PFSK-1 (cell line): ENCODE measurements at regions not wholly inside any gene's neighbourhood (a gene's known extent, or its start where the extent isn't known, plus 50 kb on each side); places are given as distances from the start of the nearest gene placed in this dataset.

Experiments used
- FOXP2 ChIP-seq: optimal IDR thresholded peaks from 2 replicates; pipeline ENCODE3; 2011; ENCODE audit warnings: borderline replicate concordance, control low read depth, inconsistent platforms; ENCODE audit not compliant: insufficient read depth; ENCODE audit errors: extremely low read length, extremely low read depth
- POLR2AphosphoS5 ChIP-seq: IDR thresholded peaks from 2 replicates; pipeline ENCODE4 v1.6.1; 2012; ENCODE audit warnings: low read depth, mild to moderate bottlenecking, control low read depth, low read length, moderate library complexity
- SIN3A ChIP-seq: IDR thresholded peaks from 2 replicates; pipeline ENCODE4 v1.6.1; 2012; ENCODE audit warnings: mild to moderate bottlenecking, low read length, moderate library complexity, borderline replicate concordance; ENCODE audit not compliant: insufficient read depth
- TAF1 ChIP-seq: IDR thresholded peaks from 2 replicates; pipeline ENCODE4 v1.6.1; 2012; ENCODE audit warnings: low read length, control low read depth, borderline replicate concordance; ENCODE audit not compliant: insufficient read depth
- TF ChIP-seq, protein P1 (sequence below), 2 experiments: IDR thresholded peaks; 2 replicates each; pipeline versions ENCODE4 v1.6.1 to v1.8.0; 2011 to 2012; ENCODE audit warnings: low read depth in 2 of 2, low read length in 2 of 2, control low read depth in 1 of 2, inconsistent platforms in 1 of 2, mild to moderate bottlenecking in 1 of 2, moderate library complexity in 1 of 2; ENCODE audit not compliant: insufficient read depth in 1 of 2

DNA sequence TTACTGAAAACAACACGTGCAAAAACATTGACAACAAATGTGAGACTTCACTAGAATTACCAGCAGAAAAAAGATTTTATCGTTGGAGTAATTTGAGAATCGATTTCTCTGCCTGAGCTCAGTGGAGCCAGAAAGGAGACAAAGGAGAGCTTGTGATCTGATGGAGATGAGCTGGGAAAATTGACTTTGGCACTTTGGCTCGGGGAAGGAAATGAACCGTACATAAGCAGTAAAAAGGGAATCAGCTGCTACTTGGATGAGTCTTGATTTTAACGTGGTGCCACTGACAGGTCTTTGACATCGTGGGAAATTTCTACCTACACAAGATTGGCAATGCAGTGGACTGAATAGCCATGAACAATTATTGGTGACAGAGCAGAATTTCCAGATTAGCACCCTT lies 244.7 kb upstream of the RPS23 start:
- TF ChIP-seq, protein P1, sequence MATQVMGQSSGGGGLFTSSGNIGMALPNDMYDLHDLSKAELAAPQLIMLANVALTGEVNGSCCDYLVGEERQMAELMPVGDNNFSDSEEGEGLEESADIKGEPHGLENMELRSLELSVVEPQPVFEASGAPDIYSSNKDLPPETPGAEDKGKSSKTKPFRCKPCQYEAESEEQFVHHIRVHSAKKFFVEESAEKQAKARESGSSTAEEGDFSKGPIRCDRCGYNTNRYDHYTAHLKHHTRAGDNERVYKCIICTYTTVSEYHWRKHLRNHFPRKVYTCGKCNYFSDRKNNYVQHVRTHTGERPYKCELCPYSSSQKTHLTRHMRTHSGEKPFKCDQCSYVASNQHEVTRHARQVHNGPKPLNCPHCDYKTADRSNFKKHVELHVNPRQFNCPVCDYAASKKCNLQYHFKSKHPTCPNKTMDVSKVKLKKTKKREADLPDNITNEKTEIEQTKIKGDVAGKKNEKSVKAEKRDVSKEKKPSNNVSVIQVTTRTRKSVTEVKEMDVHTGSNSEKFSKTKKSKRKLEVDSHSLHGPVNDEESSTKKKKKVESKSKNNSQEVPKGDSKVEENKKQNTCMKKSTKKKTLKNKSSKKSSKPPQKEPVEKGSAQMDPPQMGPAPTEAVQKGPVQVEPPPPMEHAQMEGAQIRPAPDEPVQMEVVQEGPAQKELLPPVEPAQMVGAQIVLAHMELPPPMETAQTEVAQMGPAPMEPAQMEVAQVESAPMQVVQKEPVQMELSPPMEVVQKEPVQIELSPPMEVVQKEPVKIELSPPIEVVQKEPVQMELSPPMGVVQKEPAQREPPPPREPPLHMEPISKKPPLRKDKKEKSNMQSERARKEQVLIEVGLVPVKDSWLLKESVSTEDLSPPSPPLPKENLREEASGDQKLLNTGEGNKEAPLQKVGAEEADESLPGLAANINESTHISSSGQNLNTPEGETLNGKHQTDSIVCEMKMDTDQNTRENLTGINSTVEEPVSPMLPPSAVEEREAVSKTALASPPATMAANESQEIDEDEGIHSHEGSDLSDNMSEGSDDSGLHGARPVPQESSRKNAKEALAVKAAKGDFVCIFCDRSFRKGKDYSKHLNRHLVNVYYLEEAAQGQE (IDR thresholded peaks at IDR 0.05; ENCODE audit: insufficient read depth in 1 of 2, low read depth in 2 of 2, low read length in 2 of 2): no peak
- TF ChIP-seq POLR2AphosphoS5 (no peak), TAF1 (no peak), SIN3A (no peak), FOXP2 (no peak)
